DMS153 (cell line): ENCODE measurements at regions not wholly inside any gene's neighbourhood (a gene's known extent, or its start where the extent isn't known, plus 50 kb on each side); places are given as distances from the start of the nearest gene placed in this dataset.

Experiments
- DNase-seq: peaks from one replicate; lab custom pipeline; 2025; lab: John Stamatoyannopoulos, UW

- no peak for DNase-seq
These were observed 155.5 kb upstream of the ID2 start for GRCh38 chr2:8526403-8526696.

- no peak for DNase-seq
These were observed 154.8 kb upstream of the ID2 start for GRCh38 chr2:8527031-8527430.

- DNase-seq, result no peak
These were observed 154.2 kb upstream of the ID2 start for GRCh38 chr2:8527676-8528075.

- DNase-seq, result no peak
These were observed 153.0 kb upstream of the ID2 start for GRCh38 chr2:8528863-8529262.

- no peak for DNase-seq
These were observed 152.1 kb upstream of the ID2 start for GRCh38 chr2:8529706-8530277.

GRCh38 chr2:8531481-8531880 lies 150.4 kb upstream of the ID2 start:
- DNase-seq, result no peak

GRCh38 chr2:8532438-8532837 lies 149.4 kb upstream of the ID2 start:
- DNase-seq, result no peak

- no peak for DNase-seq
These were observed 147.9 kb upstream of the ID2 start for GRCh38 chr2:8533923-8534322.

GRCh38 chr2:8534386-8534728 lies 147.5 kb upstream of the ID2 start:
- no peak for DNase-seq

GRCh38 chr2:8534729-8535468 lies 147.0 kb upstream of the ID2 start:
- DNase-seq, result no peak

- DNase-seq, result no peak
These were observed 146.4 kb upstream of the ID2 start for GRCh38 chr2:8535469-8535795.

GRCh38 chr2:8535821-8536685 lies 145.8 kb upstream of the ID2 start:
- DNase-seq, result no peak

GRCh38 chr2:8536686-8537561 lies 144.9 kb upstream of the ID2 start:
- DNase-seq, result no peak

GRCh38 chr2:8537562-8538155 lies 144.2 kb upstream of the ID2 start:
- DNase-seq, result no peak

GRCh38 chr2:8538531-8538930 lies 143.3 kb upstream of the ID2 start:
- no peak for DNase-seq

- DNase-seq, result no peak
These were observed 142.8 kb upstream of the ID2 start for GRCh38 chr2:8538931-8539621.

- DNase-seq, result peak; percentile 52
These were observed 141.9 kb upstream of the ID2 start for GRCh38 chr2:8539743-8540551.

GRCh38 chr2:8540552-8541055 lies 141.3 kb upstream of the ID2 start:
- DNase-seq, result no peak

- DNase-seq, result no peak
These were observed 140.6 kb upstream of the ID2 start for GRCh38 chr2:8541223-8541622.

- DNase-seq, result no peak
These were observed 140.2 kb upstream of the ID2 start for GRCh38 chr2:8541636-8542035.
